Neural crest cell (in vitro differentiated cells): ENCODE measurements at regions not wholly inside any gene's neighbourhood (a gene's known extent, or its start where the extent isn't known, plus 50 kb on each side); places are given as distances from the start of the nearest gene placed in this dataset.

ENCODE experiments used
- DNase-seq: peaks from one replicate; pipeline ENCODE4 v3.0.0; 2021; ENCODE audit warnings: low read depth, mixed read lengths, low spot score
- H3K27ac Mint-ChIP-seq: one replicate; pipeline ENCODE4 v1.8.0; 2021; ENCODE audit warnings: mild to moderate bottlenecking, mixed read lengths; ENCODE audit not compliant: unreplicated experiment
- H3K27me3 Mint-ChIP-seq: 2 replicates; pipeline ENCODE4 v1.8.0; 2021; ENCODE audit warnings: low read depth, mild to moderate bottlenecking, mixed read lengths
- H3K36me3 Mint-ChIP-seq: 2 replicates; pipeline ENCODE4 v1.8.0; 2021; ENCODE audit warnings: low read depth, mild to moderate bottlenecking, mixed read lengths
- H3K4me1 Mint-ChIP-seq: 2 replicates; pipeline ENCODE4 v1.8.0; 2021; ENCODE audit warnings: mixed read lengths
- H3K4me3 Mint-ChIP-seq: one replicate; pipeline ENCODE4 v1.8.0; 2021; ENCODE audit warnings: mild to moderate bottlenecking, mixed read lengths
- H3K9me3 Mint-ChIP-seq: 2 replicates; pipeline ENCODE4 v1.8.0; 2021; ENCODE audit warnings: mixed read lengths
- CTCF ChIP-seq: fragments of 200-600 bp; sonication (generic); conservative IDR thresholded peaks from 2 replicates; pipeline ENCODE4 v1.5.0; 2021; ENCODE audit warnings: antibody characterized with exemption, mild to moderate bottlenecking

GRCh38 chrX:39536211-39536610 is 561.5 kb downstream of the BCOR start:
- Mint-ChIP-seq H3K4me3 (no peak overlapping the region), H3K27me3 (peaks cover 6% of the 10 kb centered on the region), H3K27ac (no peak overlapping the region), H3K36me3 (no peaks in the 10 kb centered on the region), H3K4me1 (peaks cover 13% of the 10 kb centered on the region), H3K9me3 (peaks cover 8% of the 10 kb centered on the region)
- no peak for DNase-seq
- TF ChIP-seq CTCF, result no peak

- peaks cover 4% of the 10 kb centered on the region for H3K4me1 Mint-ChIP-seq
- H3K27ac Mint-ChIP-seq, result no peak overlapping the region
- H3K4me3 Mint-ChIP-seq, result no peak overlapping the region
- peaks cover 5% of the 10 kb centered on the region for H3K36me3 Mint-ChIP-seq
- peaks cover 16% of the 10 kb centered on the region for H3K9me3 Mint-ChIP-seq
- H3K27me3 Mint-ChIP-seq, result no peaks in the 10 kb centered on the region
- no peak for TF ChIP-seq CTCF
- DNase-seq, result no peak
Observed at GRCh38 chrX:39541881-39542280, 555.9 kb downstream of the BCOR start.

- H3K27me3 Mint-ChIP-seq, result no peaks in the 10 kb centered on the region
Observed at GRCh38 chrX:39542316-39542715, 555.4 kb downstream of the BCOR start.

GRCh38 chrX:39550795-39551361 is 546.9 kb downstream of the BCOR start:
- H3K27me3 Mint-ChIP-seq, result peaks cover 2% of the 10 kb centered on the region
- no peaks in the 10 kb centered on the region for H3K9me3 Mint-ChIP-seq
- no peaks in the 10 kb centered on the region for H3K4me1 Mint-ChIP-seq
- no peak overlapping the region for H3K4me3 Mint-ChIP-seq
- no peak overlapping the region for H3K27ac Mint-ChIP-seq
- H3K36me3 Mint-ChIP-seq, result no peaks in the 10 kb centered on the region
- no peak for DNase-seq
- no peak for TF ChIP-seq CTCF

More at GRCh38 chrX:39542316-39542715, 555.4 kb downstream of the BCOR start:
- H3K4me3 Mint-ChIP-seq, result no peak overlapping the region
- H3K4me1 Mint-ChIP-seq, result peaks cover 4% of the 10 kb centered on the region
- no peak overlapping the region for H3K27ac Mint-ChIP-seq
- TF ChIP-seq CTCF, result no peak
- peaks cover 5% of the 10 kb centered on the region for H3K36me3 Mint-ChIP-seq
- no peak for DNase-seq
- H3K9me3 Mint-ChIP-seq, result peaks cover 16% of the 10 kb centered on the region

- Mint-ChIP-seq H3K27me3 (peaks cover 2% of the 10 kb centered on the region), H3K27ac (no peak overlapping the region)
Observed at GRCh38 chrX:39551762-39552161, 546.0 kb downstream of the BCOR start.

More at GRCh38 chrX:39551762-39552161, 546.0 kb downstream of the BCOR start:
- H3K4me3 Mint-ChIP-seq, result no peak overlapping the region
- no peaks in the 10 kb centered on the region for H3K9me3 Mint-ChIP-seq
- H3K36me3 Mint-ChIP-seq, result no peaks in the 10 kb centered on the region
- no peaks in the 10 kb centered on the region for H3K4me1 Mint-ChIP-seq
- no peak for TF ChIP-seq CTCF
- DNase-seq, result no peak
